SU-DHL-6 (cell line): ENCODE measurements at regions not wholly inside any gene's neighbourhood (a gene's known extent, or its start where the extent isn't known, plus 50 kb on each side); places are given as distances from the start of the nearest gene placed in this dataset.

Source experiments
- CTCF ChIP-seq: fragments of 200-600 bp; sonication (generic); IDR thresholded peaks from one replicate; pipeline ENCODE4 v1.5.1; 2017; ENCODE audit warnings: antibody characterized with exemption, mild to moderate bottlenecking, low read length, moderate library complexity; ENCODE audit not compliant: insufficient read depth, poor library complexity, severe bottlenecking
- EZH2phosphoT487 ChIP-seq: fragments of 200-600 bp; sonication (generic), shearing (Covaris generic); conservative IDR thresholded peaks from 2 replicates; pipeline ENCODE4 v1.6.1; 2018; ENCODE audit warnings: mild to moderate bottlenecking, antibody characterized with exemption, low read length, moderate library complexity, mixed read lengths

GRCh38 chr17:68143425-68143824 is 104.4 kb upstream of the AMZ2 start:
- TF ChIP-seq CTCF (no peak), EZH2phosphoT487 (no peak)
